Calu3 (cell line): ENCODE measurements at regions not wholly inside any gene's neighbourhood (a gene's known extent, or its start where the extent isn't known, plus 50 kb on each side); places are given as distances from the start of the nearest gene placed in this dataset.

Experiments used
- BruUV-seq: library from RNA; stranded (reverse); fragments of 400-500 nt; replicated peaks from 2 replicates; lab custom pipeline; 2021; lab: Mats Ljungman, UMichigan
- CTCF ChIA-PET: fragments of 300-600 bp; sonication (Branson Sonifier 250); formaldehyde crosslinking; loops from one replicate; lab custom pipeline; 2022; ENCODE audit warnings: antibody characterized with exemption; lab: Charles Lee
- DNase-seq: peaks from one replicate; pipeline ENCODE4 v3.0.0; 2022
- H3K27ac Mint-ChIP-seq: one replicate; pipeline ENCODE4 v1.8.0; 2022; ENCODE audit warnings: mixed read lengths; ENCODE audit not compliant: unreplicated experiment
- H3K27me3 Mint-ChIP-seq: one replicate; pipeline ENCODE4 v1.8.0; 2022; ENCODE audit warnings: mixed read lengths; ENCODE audit not compliant: unreplicated experiment
- H3K36me3 Mint-ChIP-seq: one replicate; pipeline ENCODE4 v1.8.0; 2022; ENCODE audit warnings: mild to moderate bottlenecking, moderate library complexity, mixed read lengths; ENCODE audit not compliant: insufficient read depth, unreplicated experiment
- H3K4me1 Mint-ChIP-seq: one replicate; pipeline ENCODE4 v1.8.0; 2022; ENCODE audit warnings: mild to moderate bottlenecking, low read depth, mixed read lengths; ENCODE audit not compliant: unreplicated experiment
- H3K4me3 Mint-ChIP-seq: one replicate; pipeline ENCODE4 v1.8.0; 2022; ENCODE audit warnings: mild to moderate bottlenecking, low read depth, moderate library complexity, mixed read lengths; ENCODE audit not compliant: unreplicated experiment
- H3K9me3 Mint-ChIP-seq: one replicate; pipeline ENCODE4 v1.8.0; 2022; ENCODE audit warnings: low read depth, mixed read lengths; ENCODE audit not compliant: unreplicated experiment
- intact Hi-C: fragments of 100-400 bp; cut with micrococcal nuclease; formaldehyde crosslinking; loops from one replicate; pipeline ENCODE4 v1.10.0; 2022; ENCODE audit not compliant: unreplicated experiment
- TF ChIP-seq, protein P1 (sequence below): fragments of 200-600 bp; IDR thresholded peaks from one replicate; pipeline ENCODE4 v1.8.0; 2022; ENCODE audit warnings: antibody characterized with exemption; ENCODE audit not compliant: unreplicated experiment

DNA sequence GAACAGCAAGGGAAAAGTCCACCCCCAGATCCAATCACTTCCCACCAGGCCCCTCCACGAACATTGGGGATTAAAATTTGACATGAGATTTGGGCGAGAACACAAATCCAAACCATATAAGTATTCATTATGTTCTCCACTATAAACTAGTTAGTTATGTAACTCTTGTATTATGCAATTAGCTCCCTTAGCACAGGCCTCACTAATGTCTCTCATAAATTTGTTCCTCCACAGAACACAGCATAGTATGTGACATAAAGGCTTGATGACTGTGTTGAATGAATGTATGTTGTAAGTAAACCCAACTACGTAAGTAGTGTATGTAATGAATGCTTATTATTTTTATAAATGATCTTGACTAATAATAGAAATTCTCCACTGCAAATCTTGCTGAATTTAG, 223.3 kb upstream of the ZRANB2 start:
- TF ChIP-seq, protein P1, sequence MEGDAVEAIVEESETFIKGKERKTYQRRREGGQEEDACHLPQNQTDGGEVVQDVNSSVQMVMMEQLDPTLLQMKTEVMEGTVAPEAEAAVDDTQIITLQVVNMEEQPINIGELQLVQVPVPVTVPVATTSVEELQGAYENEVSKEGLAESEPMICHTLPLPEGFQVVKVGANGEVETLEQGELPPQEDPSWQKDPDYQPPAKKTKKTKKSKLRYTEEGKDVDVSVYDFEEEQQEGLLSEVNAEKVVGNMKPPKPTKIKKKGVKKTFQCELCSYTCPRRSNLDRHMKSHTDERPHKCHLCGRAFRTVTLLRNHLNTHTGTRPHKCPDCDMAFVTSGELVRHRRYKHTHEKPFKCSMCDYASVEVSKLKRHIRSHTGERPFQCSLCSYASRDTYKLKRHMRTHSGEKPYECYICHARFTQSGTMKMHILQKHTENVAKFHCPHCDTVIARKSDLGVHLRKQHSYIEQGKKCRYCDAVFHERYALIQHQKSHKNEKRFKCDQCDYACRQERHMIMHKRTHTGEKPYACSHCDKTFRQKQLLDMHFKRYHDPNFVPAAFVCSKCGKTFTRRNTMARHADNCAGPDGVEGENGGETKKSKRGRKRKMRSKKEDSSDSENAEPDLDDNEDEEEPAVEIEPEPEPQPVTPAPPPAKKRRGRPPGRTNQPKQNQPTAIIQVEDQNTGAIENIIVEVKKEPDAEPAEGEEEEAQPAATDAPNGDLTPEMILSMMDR, result no peak
- CTCF ChIA-PET, result no interaction called here
- DNase-seq, result no peak
- intact Hi-C loops, result no loop called here
- Mint-ChIP-seq H3K4me1 (no peaks in the 10 kb centered on the region), H3K4me3 (no peak overlapping the region), H3K27ac (no peak overlapping the region), H3K9me3 (peaks cover 11% of the 10 kb centered on the region), H3K36me3 (no peaks in the 10 kb centered on the region), H3K27me3 (no peaks in the 10 kb centered on the region)
- BruUV-seq, result no TSS peak

DNA sequence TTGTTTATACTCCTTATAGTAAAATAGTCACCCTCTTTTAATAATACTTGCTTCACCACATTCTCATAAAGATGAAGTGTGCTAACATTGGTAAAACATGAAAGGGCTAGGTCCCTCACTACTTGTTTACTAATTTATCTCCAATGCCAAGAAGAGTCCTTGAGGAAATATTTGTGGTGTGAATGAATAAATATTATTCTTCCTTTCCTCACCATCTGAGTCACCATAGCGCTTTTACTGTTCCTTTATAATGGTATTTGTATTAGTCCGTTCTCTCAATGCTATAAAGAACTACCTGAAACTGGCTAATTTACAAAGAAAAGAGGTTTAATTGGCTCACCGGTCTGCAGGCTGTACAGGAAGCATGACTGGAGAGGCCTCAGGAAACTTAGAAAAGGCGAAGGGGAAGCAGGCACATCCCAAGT, 222.8 kb upstream of the ZRANB2 start:
- CTCF ChIA-PET, result no interaction called here
- Mint-ChIP-seq H3K9me3 (peaks cover 11% of the 10 kb centered on the region), H3K4me3 (no peak overlapping the region), H3K4me1 (no peaks in the 10 kb centered on the region), H3K27ac (no peak overlapping the region), H3K36me3 (no peaks in the 10 kb centered on the region), H3K27me3 (no peaks in the 10 kb centered on the region)
- TF ChIP-seq, protein P1, result no peak
- BruUV-seq, result no TSS peak
- no peak for DNase-seq
- intact Hi-C loops, result no loop called here

- no peaks in the 10 kb centered on the region for H3K36me3 Mint-ChIP-seq
- H3K27ac Mint-ChIP-seq, result no peak overlapping the region
- peaks cover 8% of the 10 kb centered on the region for H3K9me3 Mint-ChIP-seq
- TF ChIP-seq, protein P1, result no peak
- BruUV-seq, result no TSS peak
- CTCF ChIA-PET, result no interaction called here
- intact Hi-C loops, result no loop called here
- no peaks in the 10 kb centered on the region for H3K27me3 Mint-ChIP-seq
- no peak overlapping the region for H3K4me3 Mint-ChIP-seq
- no peak for DNase-seq
- no peaks in the 10 kb centered on the region for H3K4me1 Mint-ChIP-seq
Measured at GRCh38 chr1:71298633-71299032, 217.8 kb upstream of the ZRANB2 start.

DNA sequence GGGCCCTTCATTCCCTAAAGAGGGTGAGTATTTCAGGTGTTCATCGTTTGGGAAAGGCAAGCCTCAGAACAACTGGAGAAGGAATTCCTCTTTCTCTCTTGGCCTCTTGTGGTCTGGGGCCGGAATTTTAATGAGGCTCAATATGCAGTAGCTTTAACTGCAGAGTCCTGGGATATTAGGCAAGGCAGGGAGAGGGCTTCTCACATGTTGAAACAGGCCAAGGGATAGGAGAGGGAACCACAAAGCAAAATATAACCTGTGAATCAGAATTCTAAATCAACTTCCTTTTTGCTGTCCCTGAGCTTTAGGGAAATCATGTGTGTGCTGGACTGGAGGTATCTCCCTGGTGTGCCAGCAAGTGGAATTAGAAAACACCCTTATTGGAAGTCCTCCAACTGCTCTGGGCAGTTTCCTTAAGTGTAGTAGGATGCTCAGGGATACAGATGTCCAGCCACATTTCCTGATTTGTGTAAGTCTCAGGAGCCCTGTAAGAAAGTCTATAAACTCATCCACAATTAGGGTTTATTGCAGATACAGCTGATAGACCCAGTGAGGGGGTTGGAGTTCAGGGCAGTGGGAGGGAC, 215.8 kb upstream of the ZRANB2 start:
- CTCF ChIA-PET, result no interaction called here
- Mint-ChIP-seq H3K36me3 (no peaks in the 10 kb centered on the region), H3K27ac (no peak overlapping the region)

More for the DNA sequence above, 215.8 kb upstream of the ZRANB2 start:
- Mint-ChIP-seq H3K4me1 (no peaks in the 10 kb centered on the region), H3K4me3 (no peak overlapping the region), H3K27me3 (no peaks in the 10 kb centered on the region), H3K9me3 (peaks cover 8% of the 10 kb centered on the region)
- intact Hi-C loops, result no loop called here
- BruUV-seq, result no TSS peak
- DNase-seq, result no peak
- TF ChIP-seq, protein P1, result no peak
